SU-DHL-6 (cell line): ENCODE measurements at regions not wholly inside any gene's neighbourhood (a gene's known extent, or its start where the extent isn't known, plus 50 kb on each side); places are given as distances from the start of the nearest gene placed in this dataset.

Experiments
- H2AFZ ChIP-seq: fragments of 200-600 bp; sonication (generic); 2 replicates; pipeline ENCODE4 v1.6.1; 2014; ENCODE audit warnings: low read depth, mild to moderate bottlenecking, moderate library complexity, mixed read lengths, antibody characterized with exemption, low read length; ENCODE audit not compliant: severe bottlenecking
- H3F3A ChIP-seq: fragments of 200-600 bp; shearing (Covaris generic); 2 replicates; pipeline ENCODE4 v1.6.0; 2016; ENCODE audit warnings: antibody characterized with exemption, mild to moderate bottlenecking; ENCODE audit not compliant: insufficient read depth
- H3K27ac ChIP-seq: fragments of 200-600 bp; sonication (generic); 2 replicates; pipeline ENCODE4 v1.5.1; 2016; ENCODE audit warnings: low read depth, mild to moderate bottlenecking, low read length, moderate library complexity, mixed read lengths
- H3K27me3 ChIP-seq: fragments of 200-600 bp; sonication (generic), shearing (Covaris generic); 2 replicates; pipeline ENCODE4 v1.6.0; 2014; ENCODE audit warnings: mild to moderate bottlenecking, low read length
- H3K36me3 ChIP-seq: fragments of 200-600 bp; sonication (generic); 2 replicates; pipeline ENCODE4 v1.6.1; 2014; ENCODE audit warnings: mild to moderate bottlenecking, low read length, mixed read lengths
- H3K4me2 ChIP-seq: fragments of 300-600, 200-600 bp; shearing (Covaris generic), sonication (generic); 2 replicates; pipeline ENCODE4 v1.6.0; 2014; ENCODE audit warnings: low read length, low read depth, mild to moderate bottlenecking; ENCODE audit not compliant: poor library complexity, severe bottlenecking
- H3K4me3 ChIP-seq: fragments of 200-600 bp; sonication (generic); 2 replicates; pipeline ENCODE4 v1.5.1; 2014; ENCODE audit warnings: antibody characterized with exemption, low read length, mild to moderate bottlenecking, mixed read lengths; ENCODE audit not compliant: insufficient read depth, poor library complexity, severe bottlenecking
- H3K79me2 ChIP-seq: fragments of 200-600 bp; sonication (generic); 2 replicates; pipeline ENCODE4 v1.6.1; 2014; ENCODE audit warnings: mild to moderate bottlenecking, low read length, moderate library complexity; ENCODE audit not compliant: insufficient read depth
- H3K9ac ChIP-seq: fragments of 200-600 bp; sonication (generic); 2 replicates; pipeline ENCODE4 v1.7.0; 2014; ENCODE audit warnings: mild to moderate bottlenecking, low read length
- H3K9me2 ChIP-seq: fragments of 200-600 bp; sonication (generic); replicated peaks from 2 replicates; pipeline ENCODE4 v1.6.1; 2014; ENCODE audit warnings: low read length; ENCODE audit not compliant: insufficient read depth
- H3K9me3 ChIP-seq: fragments of 200-600 bp; sonication (generic); 2 replicates; pipeline ENCODE4 v1.6.1; 2014; ENCODE audit warnings: low read length, mixed read lengths; ENCODE audit not compliant: insufficient read depth
- H4K20me1 ChIP-seq: fragments of 200-600 bp; sonication (generic); 2 replicates; pipeline ENCODE4 v1.6.1; 2014; ENCODE audit warnings: low read depth, mild to moderate bottlenecking, antibody characterized with exemption, low read length, moderate library complexity, mixed read lengths
- EZH2phosphoT487 ChIP-seq: fragments of 200-600 bp; sonication (generic), shearing (Covaris generic); conservative IDR thresholded peaks from 2 replicates; pipeline ENCODE4 v1.6.1; 2018; ENCODE audit warnings: mild to moderate bottlenecking, antibody characterized with exemption, low read length, moderate library complexity, mixed read lengths
- TF ChIP-seq, protein P1 (sequence below): fragments of 200-600 bp; sonication (generic); IDR thresholded peaks from one replicate; pipeline ENCODE4 v1.5.1; 2017; ENCODE audit warnings: antibody characterized with exemption, mild to moderate bottlenecking, low read length, moderate library complexity; ENCODE audit not compliant: insufficient read depth, poor library complexity, severe bottlenecking

DNA sequence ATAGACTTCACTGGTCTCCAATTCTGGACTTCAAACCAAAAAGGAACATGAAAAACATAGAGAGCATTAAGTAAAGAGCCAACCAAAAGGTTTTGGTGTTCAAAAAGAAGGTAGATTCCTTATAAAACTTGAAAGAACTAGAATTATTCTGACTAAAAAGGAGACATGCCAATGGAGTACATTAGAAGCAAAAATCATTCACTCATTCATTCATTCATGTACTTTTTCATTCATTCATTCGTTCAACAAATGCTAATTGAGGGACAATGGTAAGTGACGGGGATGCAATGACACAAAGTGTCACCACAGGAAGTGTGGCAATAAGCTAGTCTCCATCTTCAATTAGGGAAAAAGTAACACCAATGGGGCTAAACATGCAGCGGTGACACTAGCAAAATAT lies 181.0 kb upstream of the ATP11B start:
- H2AFZ ChIP-seq = no peak overlapping the region
- no peak overlapping the region for H3K4me3 ChIP-seq
- H3K27me3 ChIP-seq = no peaks in the 10 kb centered on the region; the same call in 1 of the 2 replicates
- H3K9ac ChIP-seq = no peak overlapping the region
- no peaks in the 10 kb centered on the region for H3F3A ChIP-seq
- H3K4me2 ChIP-seq = no peak overlapping the region
- no peaks in the 10 kb centered on the region for H3K9me3 ChIP-seq
- H4K20me1 ChIP-seq = no peaks in the 10 kb centered on the region
- H3K79me2 ChIP-seq = no peaks in the 10 kb centered on the region
- no peaks in the 10 kb centered on the region for H3K36me3 ChIP-seq
- no peaks in the 10 kb centered on the region for H3K9me2 ChIP-seq
- TF ChIP-seq, protein P1, sequence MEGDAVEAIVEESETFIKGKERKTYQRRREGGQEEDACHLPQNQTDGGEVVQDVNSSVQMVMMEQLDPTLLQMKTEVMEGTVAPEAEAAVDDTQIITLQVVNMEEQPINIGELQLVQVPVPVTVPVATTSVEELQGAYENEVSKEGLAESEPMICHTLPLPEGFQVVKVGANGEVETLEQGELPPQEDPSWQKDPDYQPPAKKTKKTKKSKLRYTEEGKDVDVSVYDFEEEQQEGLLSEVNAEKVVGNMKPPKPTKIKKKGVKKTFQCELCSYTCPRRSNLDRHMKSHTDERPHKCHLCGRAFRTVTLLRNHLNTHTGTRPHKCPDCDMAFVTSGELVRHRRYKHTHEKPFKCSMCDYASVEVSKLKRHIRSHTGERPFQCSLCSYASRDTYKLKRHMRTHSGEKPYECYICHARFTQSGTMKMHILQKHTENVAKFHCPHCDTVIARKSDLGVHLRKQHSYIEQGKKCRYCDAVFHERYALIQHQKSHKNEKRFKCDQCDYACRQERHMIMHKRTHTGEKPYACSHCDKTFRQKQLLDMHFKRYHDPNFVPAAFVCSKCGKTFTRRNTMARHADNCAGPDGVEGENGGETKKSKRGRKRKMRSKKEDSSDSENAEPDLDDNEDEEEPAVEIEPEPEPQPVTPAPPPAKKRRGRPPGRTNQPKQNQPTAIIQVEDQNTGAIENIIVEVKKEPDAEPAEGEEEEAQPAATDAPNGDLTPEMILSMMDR = no peak
- TF ChIP-seq EZH2phosphoT487 = no peak
- H3K27ac ChIP-seq = no peak overlapping the region

- no peaks in the 10 kb centered on the region for H3K9me3 ChIP-seq
- no peaks in the 10 kb centered on the region for H3K79me2 ChIP-seq
- no peak overlapping the region for H3K27ac ChIP-seq
- H3K4me3 ChIP-seq = no peak overlapping the region
- no peaks in the 10 kb centered on the region for H3K9me2 ChIP-seq
- H3K36me3 ChIP-seq = no peaks in the 10 kb centered on the region
- no peaks in the 10 kb centered on the region for H3F3A ChIP-seq
- no peaks in the 10 kb centered on the region for H4K20me1 ChIP-seq
- no peak overlapping the region for H3K4me2 ChIP-seq
- no peak overlapping the region for H3K9ac ChIP-seq
- no peak overlapping the region for H2AFZ ChIP-seq
- no peak for TF ChIP-seq EZH2phosphoT487
- TF ChIP-seq, protein P1 = no peak
- H3K27me3 ChIP-seq = no peaks in the 10 kb centered on the region; the same call in 1 of the 2 replicates
Measured at GRCh38 chr3:182617500-182617899, 175.8 kb upstream of the ATP11B start.

DNA sequence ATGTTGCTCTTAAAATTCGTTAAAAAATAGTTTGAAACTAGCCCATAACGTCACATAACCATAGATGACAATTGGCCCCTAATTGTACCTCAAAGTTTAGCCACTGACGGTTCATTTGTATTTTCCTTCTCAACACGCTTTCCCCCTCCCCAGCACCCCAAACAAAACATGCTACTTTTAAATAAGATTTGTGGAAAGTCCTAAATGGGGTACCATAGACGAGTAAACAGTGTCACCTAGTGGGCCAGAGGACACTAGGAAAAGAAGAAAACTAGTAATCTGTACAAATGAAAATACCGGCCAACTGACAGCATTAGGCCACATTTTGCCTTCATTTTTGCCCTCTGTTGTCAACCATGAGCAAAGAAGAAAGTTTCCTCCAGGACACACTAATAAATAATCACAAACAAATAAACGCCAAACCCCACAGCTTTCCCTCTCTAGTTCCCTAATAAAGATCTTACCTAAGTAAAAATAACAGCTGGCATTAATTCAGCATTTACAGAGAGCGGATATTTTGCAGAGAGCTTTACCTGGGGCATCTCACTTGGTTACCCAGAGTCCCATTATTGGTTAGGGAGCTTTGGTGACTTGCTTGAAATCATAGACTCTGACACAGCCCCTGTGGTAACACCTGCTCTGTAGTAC lies 175.1 kb upstream of the ATP11B start:
- no peaks in the 10 kb centered on the region for H3F3A ChIP-seq
- no peak for TF ChIP-seq EZH2phosphoT487
- TF ChIP-seq, protein P1 = peak; percentile 21
- H3K4me2 ChIP-seq = no peak overlapping the region
- H3K27me3 ChIP-seq = no peaks in the 10 kb centered on the region; the same call in 1 of the 2 replicates
- no peak overlapping the region for H2AFZ ChIP-seq
- no peaks in the 10 kb centered on the region for H3K79me2 ChIP-seq
- no peak overlapping the region for H3K27ac ChIP-seq
- no peaks in the 10 kb centered on the region for H3K36me3 ChIP-seq
- no peaks in the 10 kb centered on the region for H3K9me2 ChIP-seq
- no peak overlapping the region for H3K9ac ChIP-seq
- H3K9me3 ChIP-seq = no peaks in the 10 kb centered on the region
- no peaks in the 10 kb centered on the region for H4K20me1 ChIP-seq
- no peak overlapping the region for H3K4me3 ChIP-seq
